H1 (cell line): ENCODE measurements at regions not wholly inside any gene's neighbourhood (a gene's known extent, or its start where the extent isn't known, plus 50 kb on each side); places are given as distances from the start of the nearest gene placed in this dataset.

Experiments used
- CTCF ChIA-PET: fragments of 300-600 bp; sonication (Branson Sonifier 250); formaldehyde crosslinking; loops from one replicate; lab custom pipeline; 2021; ENCODE audit not compliant: partially characterized antibody; lab: Charles Lee
- POLR2A ChIA-PET: fragments of 300-600 bp; sonication (Branson Sonifier 250); formaldehyde crosslinking; loops from one replicate; lab custom pipeline; 2021; ENCODE audit warnings: inconsistent platforms; ENCODE audit not compliant: partially characterized antibody; lab: Charles Lee
- DNase-seq, 2 experiments: peaks; one replicate each; pipeline versions ENCODE4 v3.0.0 to v3.0.0-alpha.2; 2010 to 2022; ENCODE audit warnings: low spot score in 2 of 2, low read depth in 1 of 2, mixed read lengths in 1 of 2
- FAIRE-seq: peaks from 2 replicates; lab custom pipeline; 2011; peaks lifted over from hg19 to GRCh38; lab: Jason Lieb, UNC
- H2AFZ ChIP-seq: 2 replicates; pipeline ENCODE4 v1.8.1; 2012; ENCODE audit warnings: low read length, inconsistent platforms
- H2AK5ac ChIP-seq: 2 replicates; pipeline ENCODE4 v1.6.1; 2013; ENCODE audit warnings: low read depth, low read length
- H2BK120ac ChIP-seq: replicated peaks from 2 replicates; pipeline ENCODE3; 2013; ENCODE audit warnings: low read depth, low read length, inconsistent platforms
- H2BK12ac ChIP-seq: 2 replicates; pipeline ENCODE4 v1.6.1; 2013; ENCODE audit warnings: low read depth, low read length
- H2BK15ac ChIP-seq: 2 replicates; pipeline ENCODE4 v1.6.1; 2013; ENCODE audit warnings: low read length
- H2BK20ac ChIP-seq: 2 replicates; pipeline ENCODE4 v1.6.1; 2013; ENCODE audit warnings: low read length
- H2BK5ac ChIP-seq: 2 replicates; pipeline ENCODE4 v1.6.1; 2013; ENCODE audit warnings: low read depth, low read length
- H3K14ac ChIP-seq: 2 replicates; pipeline ENCODE4 v1.6.1; 2013; ENCODE audit warnings: inconsistent platforms; ENCODE audit not compliant: insufficient read length
- H3K18ac ChIP-seq: 2 replicates; pipeline ENCODE4 v1.6.1; 2013; ENCODE audit warnings: low read length; ENCODE audit errors: extremely low read depth
- H3K23ac ChIP-seq: 2 replicates; pipeline ENCODE4 v1.6.1; 2013; ENCODE audit warnings: inconsistent platforms; ENCODE audit not compliant: insufficient read length
- H3K23me2 ChIP-seq: 2 replicates; pipeline ENCODE4 v1.6.1; 2013; ENCODE audit warnings: low read depth, low read length
- H3K27ac ChIP-seq: 2 replicates; pipeline ENCODE4 v1.6.1; 2011; ENCODE audit warnings: low read depth, low read length, inconsistent platforms
- H3K27me3 ChIP-seq, 4 experiments: replicated peaks in 1 of 4; 1 replicate in 1 of 4; 2 replicates in 3 of 4; pipeline versions ENCODE4 v1.6.1 to v1.8.1; 2011 to 2013; ENCODE audit warnings: low read length in 3 of 4, mild to moderate bottlenecking in 3 of 4, inconsistent platforms in 2 of 4, mixed read lengths in 2 of 4, moderate library complexity in 1 of 4; ENCODE audit not compliant: control insufficient read depth in 3 of 4, insufficient read depth in 3 of 4; ENCODE audit errors: extremely low read depth in 1 of 4
- H3K36me3 ChIP-seq, 4 experiments: 2 replicates each; pipeline versions ENCODE4 v1.6.1 to v1.8.1; 2011 to 2013; ENCODE audit warnings: mild to moderate bottlenecking in 4 of 4, low read length in 3 of 4, moderate library complexity in 2 of 4, control low read depth in 1 of 4, inconsistent platforms in 1 of 4; ENCODE audit not compliant: insufficient read depth in 4 of 4, control insufficient read depth in 2 of 4
- H3K4ac ChIP-seq: replicated peaks from 2 replicates; pipeline ENCODE3; 2013; ENCODE audit warnings: low read length, low read depth, mixed read lengths, inconsistent platforms; ENCODE audit not compliant: insufficient read length
- H3K4me1 ChIP-seq, 4 experiments: replicated peaks in 1 of 4; 1 replicate in 1 of 4; 2 replicates in 3 of 4; pipeline versions ENCODE4 v1.6.1 to v1.8.1; 2011 to 2013; ENCODE audit warnings: low read length in 3 of 4, inconsistent platforms in 2 of 4, mixed read lengths in 1 of 4; ENCODE audit not compliant: insufficient read depth in 4 of 4, control insufficient read depth in 3 of 4
- H3K4me2 ChIP-seq, 2 experiments: 2 replicates each; pipeline versions ENCODE4 v1.6.1 to v1.8.1; 2011 to 2013; ENCODE audit warnings: low read depth in 2 of 2, low read length in 2 of 2, control low read depth in 1 of 2, inconsistent platforms in 1 of 2, mild to moderate bottlenecking in 1 of 2; ENCODE audit not compliant: insufficient read depth in 1 of 2
- H3K4me3 ChIP-seq, 4 experiments: fragments of 200-600, 300-600 bp in 1 of 4; sonication (generic), shearing (Covaris generic), sonication (Bioruptor Twin) in 1 of 4; 2 replicates each; pipeline versions ENCODE4 v1.5.1 to v1.8.1; 2011 to 2016; ENCODE audit warnings: low read length in 4 of 4, low read depth in 3 of 4, control low read depth in 2 of 4, inconsistent platforms in 2 of 4, mild to moderate bottlenecking in 2 of 4, mixed read lengths in 1 of 4, moderate library complexity in 1 of 4; ENCODE audit not compliant: insufficient read depth in 2 of 4; ENCODE audit errors: extremely low read depth in 1 of 4
- H3K56ac ChIP-seq: replicated peaks from 2 replicates; pipeline ENCODE3; 2013; ENCODE audit warnings: low read depth, mild to moderate bottlenecking, mixed read lengths, low read length, inconsistent platforms; ENCODE audit not compliant: insufficient read length
- H3K79me1 ChIP-seq: 2 replicates; pipeline ENCODE4 v1.6.1; 2013; ENCODE audit warnings: low read depth, low read length, control low read depth
- H3K79me2 ChIP-seq, 2 experiments: 2 replicates each; pipeline versions ENCODE4 v1.6.1 to v1.8.1; 2012 to 2013; ENCODE audit warnings: low read length in 2 of 2, mild to moderate bottlenecking in 2 of 2, inconsistent platforms in 1 of 2; ENCODE audit not compliant: insufficient read depth in 2 of 2, control insufficient read depth in 1 of 2
- H3K9ac ChIP-seq, 4 experiments: replicated peaks in 1 of 4; 1 replicate in 1 of 4; 2 replicates in 3 of 4; pipeline versions ENCODE4 v1.6.1 to v1.8.1; 2011 to 2013; ENCODE audit warnings: low read depth in 3 of 4, low read length in 3 of 4, control low read depth in 2 of 4, mild to moderate bottlenecking in 2 of 4, moderate library complexity in 2 of 4, inconsistent platforms in 1 of 4; ENCODE audit errors: extremely low read depth in 1 of 4
- H3K9me3 ChIP-seq, 2 experiments: 2 replicates each; pipeline versions ENCODE4 v1.6.1 to v1.8.1; 2012 to 2013; ENCODE audit warnings: mild to moderate bottlenecking in 2 of 2, moderate library complexity in 2 of 2, control low read depth in 1 of 2, inconsistent platforms in 1 of 2, low read depth in 1 of 2, low read length in 1 of 2, mixed read lengths in 1 of 2; ENCODE audit not compliant: insufficient read depth in 2 of 2
- H4K20me1 ChIP-seq, 2 experiments: replicated peaks in 1 of 2; 2 replicates each; pipeline versions ENCODE3 to v1.8.1; 2011 to 2013; ENCODE audit warnings: inconsistent platforms in 2 of 2, low read length in 2 of 2, mild to moderate bottlenecking in 1 of 2; ENCODE audit not compliant: insufficient read depth in 2 of 2, control insufficient read depth in 1 of 2
- H4K5ac ChIP-seq: 2 replicates; pipeline ENCODE4 v1.6.1; 2013; ENCODE audit warnings: low read length, low read depth, mixed read lengths, inconsistent platforms; ENCODE audit not compliant: insufficient read length
- H4K8ac ChIP-seq: 2 replicates; pipeline ENCODE4 v1.8.0; 2013; ENCODE audit warnings: mild to moderate bottlenecking, moderate library complexity, low read length, inconsistent platforms; ENCODE audit not compliant: insufficient read depth; ENCODE audit errors: extremely low read depth
- H4K91ac ChIP-seq: replicated peaks from 2 replicates; pipeline ENCODE3; 2013; ENCODE audit warnings: low read length, mixed read lengths, inconsistent platforms; ENCODE audit not compliant: insufficient read length
- TCF12 ChIP-seq: IDR thresholded peaks from 2 replicates; pipeline ENCODE4 v1.6.1; 2011; ENCODE audit warnings: low read depth, mild to moderate bottlenecking, low read length
- WGBS, 2 experiments: shearing (Covaris generic) in 1 of 2; methylation state at CpG; one replicate each; pipeline versions ENCODE4 v1.1.6 to v1.1.7; 2013 to 2015; ENCODE audit warnings: low lambda C conversion rate in 2 of 2, mixed read lengths in 2 of 2, inconsistent platforms in 1 of 2, low coverage in 1 of 2, missing lambda C conversion rate in 1 of 2; ENCODE audit not compliant: insufficient replicate concordance in 2 of 2, insufficient coverage in 1 of 2, insufficient read length in 1 of 2; ENCODE audit errors: extremely low coverage in 1 of 2, missing lambda C conversion rate in 1 of 2; 5-methylcytosine and 5-hydroxymethylcytosine counted together

- ChIA-PET POLR2A (no interaction called here), CTCF (interaction anchor here (0.9 to 2.6 kb wide), 6 partner anchors 14 to 341 kb away, joined by 3 to 16 read pairs (median 4); no protein-coding TSS in a partner anchor)
- H3K4ac ChIP-seq: no peak overlapping the region
- DNase-seq (no peak), FAIRE-seq (no peak)
- H2AK5ac ChIP-seq: no peak overlapping the region
- H4K91ac ChIP-seq: no peak overlapping the region
- H4K8ac ChIP-seq: no peak overlapping the region
- H3K27me3 ChIP-seq: no peaks in the 10 kb centered on the region; a peak in 1 of 7 replicates
- H3K9ac ChIP-seq: no peak overlapping the region
- H3K36me3 ChIP-seq: no peaks in the 10 kb centered on the region
- no peaks in the 10 kb centered on the region for H3K4me1 ChIP-seq
- no peak overlapping the region for H2BK15ac ChIP-seq
- no peak overlapping the region for H3K23ac ChIP-seq
- peaks cover 0 to 4% of the 10 kb centered on the region in 2 experiments for H4K20me1 ChIP-seq
- H2BK12ac ChIP-seq: no peak overlapping the region
- peaks cover 4% of the 10 kb centered on the region for H3K23me2 ChIP-seq
- H3K56ac ChIP-seq: no peak overlapping the region
- no peak overlapping the region for H2BK120ac ChIP-seq
- 94% methylated on average over 4 of the region's 4 CpGs; no CpG with 5 or more reads in 1 of the 2 experiments for WGBS, 2 experiments
- H3K4me2 ChIP-seq: no peak overlapping the region
- TF ChIP-seq TCF12: no peak
- no peak overlapping the region for H3K27ac ChIP-seq
- no peaks in the 10 kb centered on the region for H3K79me1 ChIP-seq
- H3K4me3 ChIP-seq: no peak overlapping the region
- H2AFZ ChIP-seq: no peak overlapping the region
- H3K18ac ChIP-seq: no peak overlapping the region
- no peak overlapping the region for H4K5ac ChIP-seq
- H2BK5ac ChIP-seq: no peak overlapping the region
- H3K14ac ChIP-seq: no peak overlapping the region
- H3K79me2 ChIP-seq: no peaks in the 10 kb centered on the region
- H3K9me3 ChIP-seq: no peaks in the 10 kb centered on the region
- H2BK20ac ChIP-seq: no peak overlapping the region
Observed at GRCh38 chr1:209531006-209531405, 52.5 kb upstream of the CAMK1G start.
